GM18499 (cell line): ENCODE measurements at regions not wholly inside any gene's neighbourhood (a gene's known extent, or its start where the extent isn't known, plus 50 kb on each side); places are given as distances from the start of the nearest gene placed in this dataset.
A peak's percentile ranks its signal among the peaks of the same experiment; 100 is the strongest.

Experiments
- ATAC-seq: cut with Tn5 transposase; IDR thresholded peaks from one replicate; pipeline ENCODE4 v1.9.1; 2021; ENCODE audit warnings: moderate number of reproducible peaks; ENCODE audit not compliant: insufficient read depth, unreplicated experiment

DNA sequence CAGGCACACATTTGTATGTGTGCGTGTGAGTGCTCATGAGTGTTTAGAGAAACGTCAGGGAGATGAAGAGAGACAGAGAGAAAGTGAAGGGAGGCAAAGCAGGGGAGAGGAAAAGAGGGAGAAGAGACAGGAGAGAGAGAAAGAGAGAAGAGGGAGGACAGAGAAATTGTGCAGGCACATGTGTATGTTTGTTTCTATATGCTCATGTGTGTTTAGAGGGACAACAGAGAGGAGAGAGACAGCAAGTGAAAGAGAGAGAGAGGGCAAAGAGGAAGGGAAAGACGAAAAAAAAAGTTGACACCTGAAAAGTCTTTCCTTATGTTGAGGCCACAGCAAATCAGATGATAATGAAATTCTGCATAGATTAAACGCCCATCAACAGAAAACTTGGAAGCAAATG lies 541.1 kb downstream of the TNS1 start:
- ATAC-seq, result no peak

DNA sequence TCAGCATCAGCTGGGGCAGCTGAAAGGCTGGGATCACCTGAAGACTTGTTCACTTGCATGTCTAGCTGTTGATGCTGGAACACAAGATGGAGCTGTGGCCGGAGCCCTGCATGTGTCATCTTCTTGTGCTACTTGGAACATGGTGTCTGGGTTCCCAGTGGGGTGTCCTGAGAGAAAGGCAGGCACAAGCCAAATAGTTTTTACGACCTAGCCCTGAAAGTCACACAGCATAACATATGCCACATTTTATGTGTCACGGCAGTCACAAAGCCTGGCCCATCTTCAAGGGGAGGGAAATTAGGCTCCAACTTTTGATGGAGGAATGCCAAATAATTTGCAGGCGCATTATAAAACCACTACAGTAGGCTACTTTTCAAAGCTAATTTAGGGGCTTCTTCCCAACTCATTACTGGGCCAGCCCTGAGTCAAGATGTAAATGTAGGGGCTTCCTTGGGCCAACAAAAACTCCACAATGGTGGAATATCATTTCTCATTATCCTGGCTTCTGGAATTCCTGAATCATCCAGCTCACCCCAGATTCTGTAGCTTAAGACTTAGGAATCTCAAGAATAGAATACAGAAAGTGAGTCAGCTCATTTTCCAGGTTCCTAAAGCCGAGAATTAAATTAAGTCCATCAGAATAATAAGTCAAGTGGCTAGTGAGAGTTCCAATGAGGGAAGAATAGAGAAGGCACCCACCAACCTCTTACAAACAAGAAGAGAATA lies 543.0 kb downstream of the TNS1 start:
- no peak for ATAC-seq

DNA sequence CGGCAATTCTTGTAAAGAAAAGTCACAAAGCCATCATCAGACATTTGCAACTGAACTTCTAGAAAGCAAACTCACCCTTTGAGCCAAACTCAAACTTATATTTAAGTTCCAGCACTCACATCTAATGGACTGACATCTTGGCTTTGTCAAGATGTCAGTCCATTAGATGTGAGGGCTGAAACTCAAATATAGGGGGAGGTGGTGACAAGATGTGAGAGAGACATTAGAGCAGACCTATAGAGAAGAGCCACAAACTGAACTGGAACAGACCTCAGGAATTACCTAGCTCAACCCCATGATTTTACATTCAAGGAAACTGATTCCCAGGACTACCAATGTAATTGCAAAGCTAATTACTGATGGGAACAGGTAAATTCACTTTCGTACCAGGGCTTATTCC lies 543.8 kb downstream of the TNS1 start:
- no peak for ATAC-seq

DNA sequence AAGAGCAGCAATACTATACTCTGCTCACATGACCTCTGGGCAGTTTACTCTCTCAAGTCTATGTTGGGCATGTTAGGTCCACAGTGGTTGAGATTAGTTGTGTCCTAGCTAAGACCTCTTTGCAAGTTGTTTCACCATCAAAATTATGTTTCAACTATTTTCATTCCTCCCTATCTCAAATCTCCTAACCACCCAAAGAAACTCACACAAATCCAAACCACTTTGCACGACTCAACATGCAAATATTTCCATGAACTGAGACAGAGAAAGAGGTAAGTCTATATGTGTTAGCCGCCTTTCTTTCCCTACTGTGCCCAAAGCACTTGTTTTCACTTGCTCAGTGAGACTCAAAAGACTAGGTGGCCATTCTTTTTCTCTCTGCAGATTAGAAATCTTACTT lies 546.8 kb downstream of the TNS1 start:
- ATAC-seq, result no peak

DNA sequence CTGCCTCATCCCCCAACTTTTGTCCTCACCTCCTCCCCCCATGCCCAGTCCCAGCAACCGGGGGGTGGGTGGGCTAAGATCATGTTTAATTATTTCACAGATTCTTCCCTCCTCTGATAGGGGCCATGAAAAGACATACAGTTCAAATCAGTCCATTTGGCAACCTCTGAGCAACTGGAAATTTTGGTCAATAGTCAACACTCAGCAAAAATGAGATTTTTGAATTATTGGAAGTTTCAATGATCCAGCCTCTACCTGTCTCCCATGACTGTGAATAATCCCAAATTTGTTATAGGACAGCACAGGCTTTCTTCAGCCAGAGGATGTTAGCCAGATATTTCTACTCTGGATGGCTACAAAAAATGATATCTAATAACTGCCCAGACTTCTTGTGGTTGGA lies 549.9 kb downstream of the TNS1 start:
- no peak for ATAC-seq

DNA sequence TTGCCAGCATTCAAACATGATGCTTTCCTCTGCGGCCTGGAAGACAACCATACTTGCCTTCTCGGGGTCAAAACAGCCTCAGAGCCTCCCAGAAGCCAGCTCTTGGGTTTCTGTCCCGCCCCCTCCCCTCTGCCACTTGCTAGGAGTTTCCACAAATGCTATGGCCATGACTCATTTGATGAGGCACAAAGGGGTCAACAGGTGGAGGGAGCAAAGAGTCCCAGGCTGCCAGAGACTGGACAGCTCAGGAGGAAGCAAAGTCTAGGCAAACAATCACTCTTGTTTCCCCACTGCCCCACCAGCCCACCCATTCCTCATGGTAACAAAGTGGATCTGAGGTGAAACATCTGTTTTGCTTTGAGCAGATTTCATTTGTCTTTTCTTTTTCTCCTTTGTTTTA lies 551.1 kb downstream of the TNS1 start:
- no peak for ATAC-seq

DNA sequence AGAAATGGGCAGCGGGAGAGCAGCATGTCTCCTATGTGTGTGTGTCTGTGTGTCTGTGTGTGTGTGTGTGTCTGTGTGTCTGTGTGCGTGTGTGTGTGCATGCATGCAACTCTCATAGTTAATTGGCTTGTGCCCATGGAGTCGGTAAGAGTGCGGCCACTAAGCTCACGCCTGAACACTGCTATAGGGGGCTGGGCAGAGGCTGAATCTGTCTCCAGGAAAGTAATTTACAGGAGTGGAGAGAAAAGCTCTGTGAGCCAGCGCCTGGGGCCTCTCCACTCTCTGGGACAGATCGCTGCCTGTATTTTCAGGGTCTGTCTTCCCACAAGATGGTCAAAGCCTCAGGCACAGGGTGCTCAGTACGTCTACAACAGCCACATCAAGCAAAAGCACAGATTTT lies 553.4 kb downstream of the TNS1 start:
- no peak for ATAC-seq

DNA sequence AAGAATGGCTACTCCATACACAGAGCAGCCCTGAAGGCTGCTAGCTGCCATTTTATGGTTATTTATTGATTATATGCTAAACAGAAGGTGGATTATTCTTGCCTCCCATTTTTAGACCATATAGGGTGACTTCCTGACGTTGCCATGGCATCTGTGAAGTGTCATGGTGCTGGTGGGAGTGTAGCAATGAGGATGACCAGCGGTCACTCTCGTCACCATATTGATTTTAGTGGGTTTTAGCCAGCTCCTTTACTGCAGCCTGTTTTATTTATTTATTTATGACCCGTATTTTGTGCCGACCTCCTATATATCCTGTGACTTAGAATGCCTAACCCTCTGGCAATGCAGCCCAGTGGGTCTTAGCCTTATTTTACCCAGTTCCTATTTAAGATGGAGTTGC lies 553.9 kb downstream of the TNS1 start:
- ATAC-seq, result no peak

DNA sequence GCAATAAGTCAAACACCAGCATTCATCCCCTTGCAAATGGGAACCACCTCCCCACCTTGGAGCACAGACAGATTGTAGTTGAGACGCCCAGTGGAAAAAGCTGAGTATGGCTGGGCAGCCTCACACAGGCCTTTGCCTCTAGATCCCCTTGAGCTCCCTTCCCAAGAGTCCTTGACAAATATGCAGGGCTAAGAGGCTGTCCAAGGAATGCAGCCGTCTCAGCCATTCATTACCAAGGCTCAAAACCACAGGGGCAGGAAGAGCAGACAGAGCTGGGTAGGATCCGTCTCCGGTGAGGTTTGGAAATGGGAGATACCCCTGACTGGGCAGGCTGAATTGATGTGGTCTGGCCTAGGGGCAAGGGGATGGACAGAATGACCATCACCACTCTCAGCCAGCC lies 557.1 kb downstream of the TNS1 start:
- ATAC-seq, result no peak

DNA sequence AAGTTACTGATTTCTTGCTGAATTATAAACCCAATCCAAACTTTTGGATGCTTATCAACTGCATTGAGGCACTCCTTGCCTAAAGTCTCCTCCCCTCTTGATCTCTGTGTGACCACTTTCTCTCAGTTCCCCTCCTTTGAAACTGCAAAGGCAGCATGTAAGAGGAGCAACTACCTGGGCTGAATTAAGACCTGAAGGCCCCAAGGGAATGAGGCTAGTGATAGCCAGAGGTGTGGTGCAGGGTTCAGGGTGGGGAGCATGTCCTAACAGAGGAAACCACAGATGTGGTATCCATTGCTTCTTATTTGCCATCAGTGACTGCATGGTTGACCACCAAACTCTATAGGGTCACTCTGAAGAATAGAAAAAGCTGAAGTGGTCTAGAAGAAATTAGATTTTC lies 557.9 kb downstream of the TNS1 start:
- ATAC-seq, result no peak

DNA sequence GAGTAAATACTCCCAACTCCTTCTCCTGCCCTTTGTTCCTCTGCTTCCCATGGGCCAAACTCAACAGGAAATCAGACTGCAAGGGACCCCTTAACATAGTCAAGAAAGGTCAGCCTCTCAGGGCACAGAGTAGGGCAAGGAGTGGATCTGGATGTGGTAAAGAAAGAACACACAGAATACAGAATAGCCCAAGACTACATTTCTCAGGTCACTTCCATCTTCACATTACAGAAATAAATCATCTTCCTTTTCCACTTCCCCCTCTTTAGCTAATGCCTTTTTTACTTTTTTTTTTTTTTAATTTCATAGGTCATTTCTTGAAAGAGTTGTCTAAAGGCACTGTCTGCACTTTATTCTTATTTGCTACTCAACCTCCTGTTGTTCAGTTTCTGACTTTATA lies 558.3 kb downstream of the TNS1 start:
- no peak for ATAC-seq

DNA sequence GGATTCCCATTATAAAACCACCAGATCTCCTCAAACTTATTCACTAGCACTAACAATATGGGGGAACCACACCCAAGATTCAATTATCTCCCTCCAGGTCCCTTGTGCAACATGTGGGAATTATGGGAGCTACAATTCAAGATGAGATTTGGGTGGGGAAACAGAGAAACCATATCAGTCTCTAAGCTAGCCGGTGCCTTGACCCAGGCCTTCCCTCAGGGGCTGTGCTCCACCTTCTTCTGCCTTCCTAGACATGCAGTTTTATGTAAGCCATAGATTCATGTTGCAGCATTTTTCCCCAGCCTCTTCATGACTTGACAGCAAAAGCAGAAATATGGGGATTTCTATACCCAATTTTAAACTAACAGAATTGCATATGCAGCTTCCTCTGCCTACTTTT lies 559.2 kb downstream of the TNS1 start:
- no peak for ATAC-seq

DNA sequence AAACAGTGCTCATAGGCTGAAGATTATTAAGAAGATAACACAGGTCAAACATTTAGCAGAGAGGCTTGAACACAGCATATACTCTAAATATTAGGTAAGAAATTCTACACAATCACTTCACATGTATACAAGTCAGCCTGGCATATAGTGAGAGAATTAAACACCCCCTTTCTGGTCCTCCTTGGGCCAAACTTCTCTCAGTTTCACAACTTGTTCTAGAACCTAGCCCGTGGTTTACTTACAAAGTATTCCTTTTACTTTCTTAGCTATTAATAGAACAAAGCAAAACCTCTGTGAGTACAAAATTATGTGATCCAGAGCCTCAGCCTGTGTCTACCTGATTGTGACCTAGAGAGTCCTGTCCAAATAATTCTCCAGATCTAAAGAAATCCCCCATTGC lies 562.8 kb downstream of the TNS1 start:
- ATAC-seq, result peak; percentile 59

DNA sequence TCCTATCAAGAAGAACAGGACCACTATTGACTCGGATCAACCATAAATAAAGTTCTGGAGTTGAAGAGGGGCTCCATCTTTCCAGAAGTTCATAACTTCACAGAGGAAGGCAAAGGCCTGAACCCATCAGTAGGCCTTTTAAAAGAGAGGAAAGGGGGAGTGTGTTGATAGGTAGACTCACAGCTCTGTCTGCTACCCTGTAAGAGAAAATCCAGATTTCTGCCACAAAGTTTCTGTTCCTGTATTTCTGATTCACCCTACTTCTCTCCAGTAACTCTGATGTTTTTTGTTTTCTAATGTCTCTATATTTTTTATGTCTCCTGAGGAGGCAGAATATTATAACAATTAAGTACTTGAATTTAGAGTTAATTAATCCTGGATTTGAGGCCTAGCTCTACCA lies 564.0 kb downstream of the TNS1 start:
- no peak for ATAC-seq

DNA sequence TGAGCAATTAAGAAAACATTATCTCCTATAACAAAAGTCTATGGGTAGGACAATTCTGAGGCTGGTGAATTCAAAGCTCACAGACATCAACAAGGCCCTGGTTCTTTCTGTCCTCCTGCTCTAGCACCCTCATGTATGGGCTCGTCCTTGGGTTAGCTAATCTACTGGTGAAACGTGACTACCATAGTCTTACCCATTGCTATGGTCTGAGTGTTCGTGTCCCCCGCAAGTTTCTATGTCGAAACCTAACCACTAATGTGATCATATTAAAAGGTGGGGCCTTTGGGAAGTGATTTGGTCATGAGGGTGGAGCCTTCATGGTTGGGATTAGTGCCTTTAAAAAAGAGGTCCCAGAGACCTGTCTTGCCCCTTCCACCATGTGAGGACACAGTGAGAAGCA lies 564.7 kb downstream of the TNS1 start:
- no peak for ATAC-seq

DNA sequence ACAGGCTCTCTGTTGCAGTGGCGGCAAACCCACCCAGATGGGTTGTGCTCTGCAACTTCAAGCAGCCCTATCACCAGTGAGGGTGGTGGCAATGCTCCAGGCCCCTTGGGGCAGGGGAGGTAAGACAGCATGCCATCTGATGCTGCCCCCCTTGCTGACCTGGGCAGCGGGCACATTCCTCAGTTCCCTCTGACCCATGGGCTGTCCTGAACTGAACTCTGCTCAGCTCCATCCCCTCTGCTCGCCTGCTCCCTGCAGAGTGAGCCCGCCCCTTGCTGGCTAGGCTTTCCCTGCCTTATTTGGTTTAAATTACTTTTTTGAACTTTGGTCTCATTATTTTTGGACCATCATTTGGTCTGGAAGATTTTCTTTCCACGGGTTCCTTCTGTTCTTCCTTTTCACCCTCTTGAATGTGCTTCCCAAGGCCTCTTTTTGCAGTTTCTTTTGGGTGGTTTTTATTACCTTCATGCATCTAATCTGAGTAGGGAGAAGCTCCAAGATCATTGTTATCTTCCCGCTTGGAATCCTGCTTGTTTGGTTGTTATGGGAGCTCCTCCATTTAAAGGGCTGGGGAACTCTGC lies 565.4 kb downstream of the TNS1 start:
- no peak for ATAC-seq

DNA sequence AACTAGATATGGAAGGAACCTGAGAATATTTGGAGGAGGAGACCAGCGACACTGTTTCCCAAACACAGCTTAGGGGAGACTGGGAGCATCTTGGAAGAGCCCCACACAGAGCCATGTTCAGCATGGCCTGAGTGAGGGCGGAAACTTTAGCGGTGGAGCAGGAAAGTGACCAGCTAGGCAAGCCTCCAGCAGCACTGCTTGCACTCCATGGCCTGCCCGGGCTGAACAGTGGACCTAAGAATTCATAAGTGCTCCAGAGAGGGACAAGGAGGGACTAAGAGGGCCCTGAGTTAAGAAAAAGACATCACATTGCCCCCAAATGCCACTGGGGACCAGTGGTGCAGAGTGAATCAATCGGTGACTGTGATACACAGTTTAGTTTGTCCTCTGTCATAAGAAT lies 566.4 kb downstream of the TNS1 start:
- ATAC-seq, result no peak

DNA sequence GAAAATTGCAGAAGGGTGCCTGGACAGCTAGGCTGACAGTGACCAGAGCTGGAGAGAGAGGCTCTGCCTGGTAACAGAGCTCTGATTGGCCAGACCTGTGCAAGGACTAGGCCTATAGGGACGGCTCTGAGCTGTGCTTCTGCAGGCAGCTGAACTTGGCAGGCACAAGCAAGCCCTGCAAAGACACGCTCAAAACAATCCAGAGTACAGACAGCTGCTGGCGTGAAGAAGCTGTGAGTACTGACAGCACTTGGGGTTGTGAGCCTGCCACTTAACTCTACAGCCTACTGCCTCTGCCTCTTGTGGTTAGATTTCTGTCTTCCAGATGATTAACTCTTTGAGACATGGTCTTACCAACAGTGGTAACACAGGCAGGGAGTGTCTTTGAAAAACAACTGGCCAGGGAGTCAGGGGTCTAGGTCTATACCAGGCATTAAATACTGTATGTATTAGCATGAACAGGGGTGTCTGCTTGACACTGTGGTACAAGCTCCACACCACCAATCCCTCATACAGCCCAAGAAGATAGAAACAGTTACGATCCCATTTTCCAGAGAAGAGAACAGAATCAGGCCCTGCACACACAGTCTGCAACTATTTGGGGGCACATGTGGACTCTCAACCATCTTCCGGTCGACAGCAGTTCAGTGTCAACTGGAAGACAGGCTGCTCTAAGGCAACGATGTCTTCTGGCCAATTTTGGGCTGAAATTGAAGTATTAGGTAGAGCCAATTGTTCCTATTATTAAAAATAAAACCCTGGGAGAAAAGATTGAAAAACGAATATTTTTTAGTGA lies 568.4 kb downstream of the TNS1 start:
- peak; percentile 78 for ATAC-seq

DNA sequence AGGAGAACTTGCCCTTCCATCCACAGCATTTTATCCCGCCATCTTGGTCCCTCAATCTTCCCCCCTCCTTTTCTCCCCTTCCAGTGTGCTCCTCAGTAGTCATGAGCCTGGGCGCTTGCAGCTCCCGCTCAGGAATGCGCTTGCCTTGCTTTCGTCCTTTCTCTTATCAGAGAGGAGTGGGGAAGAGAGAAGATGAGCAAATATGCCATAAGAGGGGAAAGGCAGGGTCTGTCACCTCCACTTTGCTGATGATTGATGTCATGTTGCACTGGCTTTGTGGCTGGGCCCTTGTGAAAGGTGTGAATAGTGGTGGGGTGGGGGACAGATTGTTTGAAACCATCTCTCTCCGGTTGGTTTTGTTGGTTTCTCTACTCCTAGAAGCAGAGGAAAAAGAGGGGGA lies 569.3 kb downstream of the TNS1 start:
- no peak for ATAC-seq

DNA sequence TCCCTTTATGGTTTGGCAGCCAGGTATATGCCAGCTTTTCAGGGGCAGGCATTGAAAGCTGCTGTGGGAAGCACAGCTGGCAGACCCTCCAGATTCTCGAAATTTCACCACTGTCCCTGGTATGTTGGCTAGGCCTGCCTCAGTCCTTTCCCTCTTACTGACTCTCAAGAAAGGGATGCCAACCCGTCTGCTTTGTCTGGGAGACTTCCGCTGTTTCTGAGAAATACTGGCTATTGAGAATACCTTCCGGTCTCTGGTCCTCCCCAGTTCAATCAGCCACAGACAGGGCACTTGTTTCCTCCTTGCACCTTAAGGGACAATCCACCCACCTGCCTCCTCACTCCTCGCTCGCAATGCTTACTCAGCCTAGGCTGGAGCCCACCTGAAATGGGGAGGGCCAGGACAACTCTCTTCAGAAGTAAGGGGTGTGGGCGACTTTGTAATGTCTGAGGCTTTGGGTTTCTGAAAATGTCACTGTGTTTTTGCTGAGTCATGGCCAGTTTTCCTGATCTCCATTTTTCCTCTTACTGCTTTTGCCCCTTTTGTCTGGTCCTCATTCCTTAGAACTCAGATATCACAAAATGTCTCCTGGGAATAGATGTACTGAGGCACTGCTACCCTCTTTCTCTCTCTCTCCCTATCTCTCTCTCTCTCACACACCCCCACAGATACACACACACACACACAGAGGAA lies 571.1 kb downstream of the TNS1 start:
- no peak for ATAC-seq

DNA sequence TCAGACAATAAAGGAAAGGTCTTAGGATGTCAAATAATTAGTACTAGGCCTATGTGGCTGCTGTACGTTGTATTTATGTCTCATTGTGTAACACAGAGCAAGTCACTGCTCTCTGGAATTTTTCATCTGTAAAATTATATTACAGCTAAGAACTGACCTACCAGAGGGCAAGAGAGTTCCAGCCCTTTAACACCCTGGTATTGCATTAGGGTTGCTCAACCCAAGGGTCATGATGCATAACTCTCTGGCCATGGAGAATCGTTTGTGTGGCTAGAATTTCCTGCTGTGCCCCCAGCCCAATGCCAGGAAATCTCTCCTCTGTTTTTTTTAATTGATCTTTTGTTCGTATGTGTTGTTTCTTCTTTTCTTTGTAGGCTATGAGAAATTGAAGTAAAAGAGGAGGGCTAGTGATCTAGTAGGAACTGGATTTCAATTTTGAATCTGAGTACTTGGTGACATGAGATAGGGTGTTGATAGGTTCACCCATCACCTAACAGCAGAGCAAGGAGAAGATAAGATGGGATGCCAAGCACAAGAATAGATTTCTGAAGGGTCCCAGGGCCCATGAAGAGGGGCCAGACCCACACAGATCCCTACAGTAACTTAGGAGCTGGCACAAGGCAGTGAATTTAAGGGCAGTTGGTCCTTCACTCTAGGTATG lies 571.2 kb upstream of the TNP1 start:
- no peak for ATAC-seq
